Activated T-cell treated with anti-CD3 and anti-CD28 coated beads for 4 hours (primary cell): ENCODE measurements at regions not wholly inside any gene's neighbourhood (a gene's known extent, or its start where the extent isn't known, plus 50 kb on each side); places are given as distances from the start of the nearest gene placed in this dataset.

Source experiments
- DNase-seq: peaks from one replicate; pipeline ENCODE4 v3.0.0-alpha.2; 2020

GRCh38 chr6:144582939-144583613, 297.9 kb downstream of the UTRN start:
- DNase-seq: peak; percentile 9

GRCh38 chr6:144583614-144583954, 298.4 kb downstream of the UTRN start:
- DNase-seq: no peak

- peak; percentile 12 for DNase-seq
These were observed 300.2 kb downstream of the UTRN start for GRCh38 chr6:144585217-144585814.

GRCh38 chr6:144586986-144587385, 301.9 kb downstream of the UTRN start:
- no peak for DNase-seq

- DNase-seq: no peak
These were observed 303.7 kb downstream of the UTRN start for GRCh38 chr6:144588697-144589325.

- DNase-seq: no peak
These were observed 305.4 kb downstream of the UTRN start for GRCh38 chr6:144590532-144590931.

- no peak for DNase-seq
These were observed 308.3 kb downstream of the UTRN start for GRCh38 chr6:144593392-144593791.

GRCh38 chr6:144594585-144594984, 309.4 kb downstream of the UTRN start:
- DNase-seq: no peak

- no peak for DNase-seq
These were observed 310.1 kb downstream of the UTRN start for GRCh38 chr6:144595266-144595665.

- DNase-seq: no peak
These were observed 312.4 kb downstream of the UTRN start for GRCh38 chr6:144597511-144597910.

- no peak for DNase-seq
These were observed 314.5 kb downstream of the UTRN start for GRCh38 chr6:144599615-144600014.

- no peak for DNase-seq
These were observed 316.1 kb downstream of the UTRN start for GRCh38 chr6:144601221-144601620.

GRCh38 chr6:144602523-144603180, 317.5 kb downstream of the UTRN start:
- no peak for DNase-seq

- DNase-seq: no peak
These were observed 320.9 kb downstream of the UTRN start for GRCh38 chr6:144606083-144606482.

- DNase-seq: no peak
These were observed 323.0 kb downstream of the UTRN start for GRCh38 chr6:144607998-144608735.

GRCh38 chr6:144612811-144613210, 327.7 kb downstream of the UTRN start:
- DNase-seq: no peak

GRCh38 chr6:144613859-144614258, 328.7 kb downstream of the UTRN start:
- no peak for DNase-seq

- no peak for DNase-seq
These were observed 330.7 kb downstream of the UTRN start for GRCh38 chr6:144615870-144616269.

GRCh38 chr6:144617191-144617590, 332.1 kb downstream of the UTRN start:
- DNase-seq: no peak

GRCh38 chr6:144617708-144618107, 332.6 kb downstream of the UTRN start:
- no peak for DNase-seq

GRCh38 chr6:144619966-144620365, 334.8 kb downstream of the UTRN start:
- no peak for DNase-seq

GRCh38 chr6:144621332-144621731, 336.2 kb downstream of the UTRN start:
- DNase-seq: no peak

- no peak for DNase-seq
These were observed 339.1 kb downstream of the UTRN start for GRCh38 chr6:144624246-144624645.
